ENCODE measurements at regions not wholly inside any gene's neighbourhood (a gene's known extent, or its start where the extent isn't known, plus 50 kb on each side); places are given as distances from the start of the nearest gene placed in this dataset.
A peak's percentile ranks its signal among the peaks of the same experiment; 100 is the strongest.

DNA sequence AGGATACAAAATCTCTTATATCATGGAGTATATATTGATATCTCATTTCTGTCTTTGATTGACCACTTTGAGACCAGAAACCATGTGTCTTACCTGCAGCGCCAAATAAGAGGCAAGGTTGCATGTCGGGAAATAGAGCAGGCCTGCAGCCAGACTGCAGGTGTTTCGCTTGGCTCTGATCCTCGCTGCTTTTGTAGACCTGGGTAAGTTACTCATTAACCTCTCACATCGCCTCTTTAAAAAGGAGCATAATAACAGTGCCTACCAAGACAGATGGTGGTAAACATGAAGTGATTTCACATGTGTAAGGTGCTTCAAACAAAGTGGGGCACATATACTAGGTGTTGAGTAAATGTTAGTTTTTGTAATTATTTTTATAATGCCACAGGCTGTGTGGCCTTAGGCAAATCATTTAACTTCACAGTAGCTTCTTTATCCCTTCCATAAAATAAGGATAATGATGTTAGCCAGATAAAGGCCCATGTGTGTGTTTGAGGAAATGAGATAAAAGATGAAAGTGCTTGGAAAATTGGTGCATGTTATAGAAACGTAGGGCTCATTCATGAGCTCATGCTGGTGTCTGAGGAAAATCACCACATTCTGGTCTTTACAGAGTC, 248.8 kb upstream of the MAP3K7 start:
- no peak overlapping the region for H3K4me2 ChIP-seq
- H3K79me2 ChIP-seq = no peaks in the 10 kb centered on the region
- DNase-seq (ENCODE audit: low spot score) = peak; percentile 36
- H2AFZ ChIP-seq = no peak overlapping the region
- H3K27me3 ChIP-seq = no peaks in the 10 kb centered on the region
- no peaks in the 10 kb centered on the region for H3K9me2 ChIP-seq (replicated peaks; ENCODE audit: insufficient read depth)
- no peaks in the 10 kb centered on the region for H3K4me1 ChIP-seq (ENCODE audit: insufficient read depth)
- TF ChIP-seq EZH2phosphoT487 (IDR thresholded peaks at IDR 0.05; ENCODE audit: low read depth, severe bottlenecking, unreplicated experiment) (peak; percentile 93), EZH2 (IDR thresholded peaks at IDR 0.05; ENCODE audit: borderline replicate concordance) (no peak)
- TF ChIP-seq, protein P1, sequence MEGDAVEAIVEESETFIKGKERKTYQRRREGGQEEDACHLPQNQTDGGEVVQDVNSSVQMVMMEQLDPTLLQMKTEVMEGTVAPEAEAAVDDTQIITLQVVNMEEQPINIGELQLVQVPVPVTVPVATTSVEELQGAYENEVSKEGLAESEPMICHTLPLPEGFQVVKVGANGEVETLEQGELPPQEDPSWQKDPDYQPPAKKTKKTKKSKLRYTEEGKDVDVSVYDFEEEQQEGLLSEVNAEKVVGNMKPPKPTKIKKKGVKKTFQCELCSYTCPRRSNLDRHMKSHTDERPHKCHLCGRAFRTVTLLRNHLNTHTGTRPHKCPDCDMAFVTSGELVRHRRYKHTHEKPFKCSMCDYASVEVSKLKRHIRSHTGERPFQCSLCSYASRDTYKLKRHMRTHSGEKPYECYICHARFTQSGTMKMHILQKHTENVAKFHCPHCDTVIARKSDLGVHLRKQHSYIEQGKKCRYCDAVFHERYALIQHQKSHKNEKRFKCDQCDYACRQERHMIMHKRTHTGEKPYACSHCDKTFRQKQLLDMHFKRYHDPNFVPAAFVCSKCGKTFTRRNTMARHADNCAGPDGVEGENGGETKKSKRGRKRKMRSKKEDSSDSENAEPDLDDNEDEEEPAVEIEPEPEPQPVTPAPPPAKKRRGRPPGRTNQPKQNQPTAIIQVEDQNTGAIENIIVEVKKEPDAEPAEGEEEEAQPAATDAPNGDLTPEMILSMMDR (IDR thresholded peaks at IDR 0.05; ENCODE audit: poor library complexity) = no peak
- H3K27ac ChIP-seq = no peak overlapping the region
- WGBS (ENCODE audit: low lambda C conversion rate, missing lambda C conversion rate) = 47% methylated on average over 6 of the region's 6 CpGs
- no peaks in the 10 kb centered on the region for H4K20me1 ChIP-seq (ENCODE audit: insufficient read depth, poor library complexity, severe bottlenecking)
- H3K9me3 ChIP-seq (ENCODE audit: low read depth) = no peaks in the 10 kb centered on the region
- H3K36me3 ChIP-seq (replicated peaks; ENCODE audit: insufficient read depth, low read depth) = no peaks in the 10 kb centered on the region
- H3K4me3 ChIP-seq = no peak overlapping the region

DNA sequence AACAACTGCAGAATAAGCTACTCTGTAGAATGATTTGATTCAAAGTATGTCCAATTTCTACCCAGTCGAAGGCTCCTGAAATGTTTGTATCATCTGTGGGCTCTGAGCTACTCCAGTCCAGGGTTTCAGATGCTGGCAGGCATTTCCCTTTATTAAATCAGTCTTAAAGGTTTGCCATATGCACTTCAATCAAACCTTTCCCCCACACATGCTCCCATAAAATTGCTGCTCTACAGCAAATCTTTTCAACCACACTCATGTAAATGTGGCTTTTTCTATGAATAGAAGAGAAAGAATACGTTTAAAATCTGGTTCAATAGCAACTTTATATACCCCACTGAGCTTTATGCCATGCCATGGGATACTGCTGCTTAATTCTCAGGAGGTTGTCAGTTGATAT, 242.4 kb upstream of the MAP3K7 start:
- Histone ChIP-seq H3K27me3 (no peaks in the 10 kb centered on the region), H2AFZ (no peak overlapping the region), H3K4me3 (no peak overlapping the region), H3K9me3 (ENCODE audit: low read depth) (no peaks in the 10 kb centered on the region), H3K4me1 (ENCODE audit: insufficient read depth) (no peaks in the 10 kb centered on the region), H3K9me2 (replicated peaks; ENCODE audit: insufficient read depth) (no peaks in the 10 kb centered on the region), H3K4me2 (no peak overlapping the region), H4K20me1 (ENCODE audit: insufficient read depth, poor library complexity, severe bottlenecking) (no peaks in the 10 kb centered on the region), H3K27ac (no peak overlapping the region), H3K79me2 (no peaks in the 10 kb centered on the region), H3K36me3 (replicated peaks; ENCODE audit: insufficient read depth, low read depth) (no peaks in the 10 kb centered on the region)
- DNase-seq (ENCODE audit: low spot score) = no peak
- TF ChIP-seq EZH2 (IDR thresholded peaks at IDR 0.05; ENCODE audit: borderline replicate concordance) (no peak), EZH2phosphoT487 (IDR thresholded peaks at IDR 0.05; ENCODE audit: low read depth, severe bottlenecking, unreplicated experiment) (no peak)
- TF ChIP-seq, protein P1 (IDR thresholded peaks at IDR 0.05; ENCODE audit: poor library complexity) = no peak
- WGBS (ENCODE audit: low lambda C conversion rate, missing lambda C conversion rate) = 74% methylated on average over 2 of the region's 2 CpGs

DNA sequence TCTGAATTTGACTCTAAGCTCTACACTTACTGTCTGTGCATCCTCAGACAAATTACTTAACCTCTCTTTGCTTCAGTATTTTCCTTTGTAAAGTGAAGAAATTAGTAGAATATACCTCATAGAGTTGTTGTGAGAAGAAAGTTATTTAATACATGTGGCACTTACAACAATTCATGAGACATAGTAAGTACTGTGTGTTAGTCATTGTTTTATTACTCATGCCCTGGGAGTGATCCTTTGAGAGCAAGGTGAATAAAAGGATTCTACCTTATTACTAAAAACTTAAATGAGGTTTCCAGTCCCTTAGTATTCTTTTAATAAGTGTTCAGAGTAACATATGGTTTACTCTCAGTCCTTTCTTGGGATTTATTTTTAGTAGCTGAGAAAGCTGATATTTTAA, 233.6 kb upstream of the MAP3K7 start:
- no peaks in the 10 kb centered on the region for H4K20me1 ChIP-seq (ENCODE audit: insufficient read depth, poor library complexity, severe bottlenecking)
- H3K9me3 ChIP-seq (ENCODE audit: low read depth) = no peaks in the 10 kb centered on the region
- no peaks in the 10 kb centered on the region for H3K4me1 ChIP-seq (ENCODE audit: insufficient read depth)
- TF ChIP-seq EZH2 (IDR thresholded peaks at IDR 0.05; ENCODE audit: borderline replicate concordance) (no peak), EZH2phosphoT487 (IDR thresholded peaks at IDR 0.05; ENCODE audit: low read depth, severe bottlenecking, unreplicated experiment) (no peak)
- TF ChIP-seq, protein P1 (IDR thresholded peaks at IDR 0.05; ENCODE audit: poor library complexity) = no peak
- no peaks in the 10 kb centered on the region for H3K9me2 ChIP-seq (replicated peaks; ENCODE audit: insufficient read depth)
- no peaks in the 10 kb centered on the region for H3K36me3 ChIP-seq (replicated peaks; ENCODE audit: insufficient read depth, low read depth)
- H3K4me2 ChIP-seq = no peak overlapping the region
- H3K79me2 ChIP-seq = no peaks in the 10 kb centered on the region
- H3K27ac ChIP-seq = no peak overlapping the region
- no peak for DNase-seq (ENCODE audit: low spot score)
- no peak overlapping the region for H3K4me3 ChIP-seq
- H3K27me3 ChIP-seq = no peaks in the 10 kb centered on the region
- no peak overlapping the region for H2AFZ ChIP-seq

DNA sequence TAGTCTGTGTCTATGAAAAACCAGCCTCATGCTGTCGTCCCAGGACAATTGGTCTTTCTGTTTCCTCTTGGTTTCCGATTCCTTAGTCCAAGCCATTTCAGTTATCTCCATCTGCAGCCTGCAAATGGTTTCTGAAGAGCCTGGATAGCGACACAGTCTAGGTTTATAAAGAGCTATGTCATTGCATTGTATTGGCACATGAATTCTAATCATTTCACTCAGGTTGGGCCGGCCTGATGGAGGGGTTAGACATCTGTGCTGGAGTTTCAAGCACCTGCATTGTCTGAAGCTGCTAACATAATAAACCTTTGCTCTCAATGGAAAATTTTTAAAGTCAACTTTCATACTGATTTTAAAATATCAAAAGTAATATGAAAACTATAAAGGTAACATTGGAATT, 232.6 kb upstream of the MAP3K7 start:
- H3K4me2 ChIP-seq = no peak overlapping the region
- no peaks in the 10 kb centered on the region for H3K36me3 ChIP-seq (replicated peaks; ENCODE audit: insufficient read depth, low read depth)
- H3K27ac ChIP-seq = no peak overlapping the region
- TF ChIP-seq EZH2phosphoT487 (IDR thresholded peaks at IDR 0.05; ENCODE audit: low read depth, severe bottlenecking, unreplicated experiment) = no peak
- TF ChIP-seq EZH2 (IDR thresholded peaks at IDR 0.05; ENCODE audit: borderline replicate concordance) = no peak
- no peaks in the 10 kb centered on the region for H3K27me3 ChIP-seq
- DNase-seq (ENCODE audit: low spot score) = no peak
- no peaks in the 10 kb centered on the region for H3K4me1 ChIP-seq (ENCODE audit: insufficient read depth)
- H4K20me1 ChIP-seq (ENCODE audit: insufficient read depth, poor library complexity, severe bottlenecking) = no peaks in the 10 kb centered on the region
- 89% methylated on average over 4 of the region's 4 CpGs for WGBS (ENCODE audit: low lambda C conversion rate, missing lambda C conversion rate)
- H3K4me3 ChIP-seq = no peak overlapping the region
- H3K79me2 ChIP-seq = no peaks in the 10 kb centered on the region
- H3K9me2 ChIP-seq (replicated peaks; ENCODE audit: insufficient read depth) = no peaks in the 10 kb centered on the region
- no peaks in the 10 kb centered on the region for H3K9me3 ChIP-seq (ENCODE audit: low read depth)
- H2AFZ ChIP-seq = no peak overlapping the region

Measured in hepatocyte (in vitro differentiated cells).